Naive thymus-derived CD4-positive, alpha-beta T cell (primary cell): ENCODE measurements at regions not wholly inside any gene's neighbourhood (a gene's known extent, or its start where the extent isn't known, plus 50 kb on each side); places are given as distances from the start of the nearest gene placed in this dataset.
"Not testable (repeated sequence)": the region's sequence is repeated elsewhere in the genome, so short reads cannot be mapped to it uniquely, and the experiment has no call there.

ENCODE experiments used
- ATAC-seq: fragments of 150-1000 bp; cut with Tn5 transposase; 2 replicates; pipeline ENCODE4 v1.10.0; 2021; ENCODE audit warnings: mild to moderate bottlenecking, moderate library complexity
- CTCF ChIA-PET: fragments of 350-600 bp; sonication (Branson Sonifier 250); formaldehyde crosslinking; loops from one replicate; lab custom pipeline; 2021; ENCODE audit warnings: antibody characterized with exemption; lab: Charles Lee
- POLR2A ChIA-PET: fragments of 350-600 bp; sonication (Branson Sonifier 250); formaldehyde crosslinking; loops from one replicate; lab custom pipeline; 2021; ENCODE audit warnings: antibody characterized with exemption, inconsistent platforms; lab: Charles Lee
- DNase-seq, 9 donors: peaks; one replicate each; pipeline versions ENCODE4 v3.0.0 to v3.0.0-alpha.2; 2020 to 2022; ENCODE audit warnings: mixed read lengths in 1 of 9
- H3K27ac ChIP-seq: one replicate; pipeline ENCODE4 v1.7.0; 2013; ENCODE audit warnings: mild to moderate bottlenecking, low read depth, low read length, moderate library complexity
- H3K27me3 ChIP-seq, 2 donors: one replicate each; pipeline ENCODE4 v1.7.0; 2013; ENCODE audit warnings: low read length in 2 of 2, mild to moderate bottlenecking in 2 of 2, moderate library complexity in 2 of 2; ENCODE audit not compliant: control insufficient read depth in 2 of 2, insufficient read depth in 2 of 2
- H3K36me3 ChIP-seq, 3 experiments: 1 replicate in 2 of 3; 2 replicates in 1 of 3; pipeline ENCODE4 v1.7.0; 2013; ENCODE audit warnings: low read length in 3 of 3, mild to moderate bottlenecking in 3 of 3, moderate library complexity in 1 of 3; ENCODE audit not compliant: insufficient read depth in 3 of 3, control insufficient read depth in 2 of 3
- H3K4me1 ChIP-seq, 2 donors: one replicate each; pipeline ENCODE4 v1.7.0; 2013; ENCODE audit warnings: low read length in 2 of 2, mild to moderate bottlenecking in 2 of 2, moderate library complexity in 1 of 2; ENCODE audit not compliant: control insufficient read depth in 2 of 2, insufficient read depth in 2 of 2
- H3K4me3 ChIP-seq: 2 replicates; pipeline ENCODE4 v1.7.0; 2013; ENCODE audit warnings: mild to moderate bottlenecking, low read length
- H3K9me3 ChIP-seq, 3 experiments: 1 replicate in 2 of 3; 2 replicates in 1 of 3; pipeline ENCODE4 v1.7.0; 2013; ENCODE audit warnings: low read length in 3 of 3; ENCODE audit not compliant: control insufficient read depth in 2 of 3
- H3K27ac Mint-ChIP-seq, 9 donors: one replicate each; pipeline ENCODE4 v1.8.0; 2020 to 2022; ENCODE audit warnings: mixed read lengths in 9 of 9, mild to moderate bottlenecking in 8 of 9, moderate library complexity in 5 of 9, inconsistent platforms in 2 of 9
- H3K27me3 Mint-ChIP-seq, 5 donors: one replicate each; pipeline ENCODE4 v1.8.0; 2021 to 2022; ENCODE audit warnings: mixed read lengths in 5 of 5, mild to moderate bottlenecking in 1 of 5
- H3K36me3 Mint-ChIP-seq, 5 donors: one replicate each; pipeline ENCODE4 v1.8.0; 2020 to 2022; ENCODE audit warnings: mixed read lengths in 5 of 5, mild to moderate bottlenecking in 3 of 5, inconsistent platforms in 1 of 5
- H3K4me1 Mint-ChIP-seq, 7 donors: one replicate each; pipeline ENCODE4 v1.8.0; 2020 to 2022; ENCODE audit warnings: mixed read lengths in 7 of 7, mild to moderate bottlenecking in 3 of 7, inconsistent platforms in 1 of 7
- H3K4me3 Mint-ChIP-seq, 10 donors: one replicate each; pipeline ENCODE4 v1.8.0; 2020 to 2022; ENCODE audit warnings: mild to moderate bottlenecking in 10 of 10, mixed read lengths in 10 of 10, moderate library complexity in 6 of 10, inconsistent platforms in 2 of 10
- H3K9me3 Mint-ChIP-seq, 11 donors: one replicate each; pipeline ENCODE4 v1.8.0; 2020 to 2022; ENCODE audit warnings: mixed read lengths in 11 of 11, mild to moderate bottlenecking in 4 of 11, inconsistent platforms in 1 of 11, moderate library complexity in 1 of 11
- intact Hi-C, 2 donors: fragments of 100-400 bp; cut with micrococcal nuclease; formaldehyde crosslinking; loops; one replicate each; pipeline ENCODE4 v1.15.1; 2023

- H3K4me3 Mint-ChIP-seq, H3K36me3 ChIP-seq, H3K4me1 Mint-ChIP-seq, H3K27ac ChIP-seq, H3K9me3 ChIP-seq, H3K27ac Mint-ChIP-seq, H3K4me1 ChIP-seq, H3K9me3 Mint-ChIP-seq, H3K36me3 Mint-ChIP-seq, H3K27me3 ChIP-seq, H3K4me3 ChIP-seq, ATAC-seq, H3K27me3 Mint-ChIP-seq, intact Hi-C loops, POLR2A ChIA-PET, CTCF ChIA-PET, DNase-seq: not testable (repeated sequence)
Observed at GRCh38 chr9:138212811-138213210, 335.2 kb downstream of the CACNA1B start.

GRCh38 chr9:138213748-138214147 lies 336.2 kb downstream of the CACNA1B start:
- POLR2A ChIA-PET, H3K27me3 ChIP-seq, H3K27ac Mint-ChIP-seq, H3K36me3 ChIP-seq, H3K27me3 Mint-ChIP-seq, CTCF ChIA-PET, H3K9me3 ChIP-seq, H3K4me1 Mint-ChIP-seq, H3K9me3 Mint-ChIP-seq, DNase-seq, H3K4me3 ChIP-seq, intact Hi-C loops, H3K4me1 ChIP-seq, H3K4me3 Mint-ChIP-seq, H3K27ac ChIP-seq, H3K36me3 Mint-ChIP-seq: not testable (repeated sequence)
- peak; percentile 72 for ATAC-seq

DNA sequence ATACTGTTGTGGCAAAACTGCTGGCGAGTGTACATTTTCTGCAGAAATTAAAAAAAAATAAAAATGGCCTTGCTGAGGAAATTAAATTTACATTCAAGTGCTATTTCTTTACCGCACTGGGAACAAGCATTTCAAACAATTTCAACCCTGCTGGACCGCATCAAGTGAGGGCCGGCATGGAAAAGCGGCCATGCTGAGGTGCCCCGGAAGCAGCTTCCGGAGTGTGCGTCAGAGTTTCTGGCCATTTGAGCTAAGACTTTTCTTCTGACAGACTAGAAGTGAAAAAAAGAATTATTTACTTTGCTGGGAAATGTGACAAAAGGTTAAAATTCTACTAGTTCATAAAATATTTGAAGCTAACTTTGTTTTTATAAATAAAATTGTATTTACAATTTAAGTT lies 337.0 kb downstream of the CACNA1B start:
- H3K27me3 ChIP-seq, H3K27ac Mint-ChIP-seq, H3K27me3 Mint-ChIP-seq, ATAC-seq, H3K27ac ChIP-seq, H3K9me3 Mint-ChIP-seq, H3K36me3 Mint-ChIP-seq, CTCF ChIA-PET, H3K4me1 Mint-ChIP-seq, H3K4me3 Mint-ChIP-seq, intact Hi-C loops, H3K36me3 ChIP-seq, H3K4me1 ChIP-seq, H3K9me3 ChIP-seq, POLR2A ChIA-PET, DNase-seq, H3K4me3 ChIP-seq: not testable (repeated sequence)

DNA sequence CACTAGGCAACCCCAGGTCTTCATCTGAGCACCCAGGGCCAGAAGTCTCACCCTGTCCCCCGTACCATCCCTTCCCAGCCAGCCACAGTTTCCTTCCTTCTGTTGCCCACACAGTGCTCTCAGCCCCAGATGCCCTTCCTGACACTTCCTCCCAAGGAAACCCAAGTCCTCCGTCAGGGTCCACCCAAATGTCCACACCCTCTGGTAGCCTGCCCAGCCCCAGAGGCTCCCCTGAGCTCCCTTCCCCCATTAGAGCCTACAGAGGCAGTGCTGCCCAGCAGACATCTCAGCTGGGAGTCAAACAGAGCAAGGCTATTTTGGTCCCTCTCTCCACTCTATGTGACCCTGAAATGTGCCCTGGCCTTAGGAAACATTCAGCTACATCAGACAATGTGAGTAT lies 338.0 kb downstream of the CACNA1B start:
- H3K27me3 Mint-ChIP-seq, intact Hi-C loops, H3K4me1 ChIP-seq, POLR2A ChIA-PET, H3K27me3 ChIP-seq, H3K4me3 ChIP-seq, H3K4me3 Mint-ChIP-seq, H3K27ac Mint-ChIP-seq, H3K36me3 Mint-ChIP-seq, H3K9me3 Mint-ChIP-seq, H3K9me3 ChIP-seq, DNase-seq, H3K36me3 ChIP-seq, H3K4me1 Mint-ChIP-seq, CTCF ChIA-PET, H3K27ac ChIP-seq: not testable (repeated sequence)
- peak; percentile 18 for ATAC-seq

DNA sequence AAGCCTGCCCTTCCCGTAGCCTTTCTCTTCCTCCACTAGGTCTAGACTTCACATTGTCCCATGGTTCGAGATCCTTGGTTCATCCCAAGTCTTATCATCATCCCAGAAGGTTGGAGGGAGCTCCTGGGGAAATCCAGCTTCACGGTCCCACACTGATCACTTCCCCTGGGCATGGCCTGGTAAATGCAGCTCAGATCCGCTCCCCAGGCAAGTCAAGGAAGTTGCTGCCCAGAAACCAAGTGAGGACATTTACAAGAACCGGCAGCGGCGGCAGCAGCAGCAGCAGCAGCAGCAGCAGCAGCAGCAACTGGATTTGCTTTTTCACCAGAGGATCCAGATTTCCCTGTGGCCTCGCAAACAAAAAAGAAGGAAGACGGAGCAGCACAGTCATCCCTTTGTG lies 339.2 kb downstream of the CACNA1B start:
- H3K27me3 Mint-ChIP-seq, H3K4me1 ChIP-seq, H3K36me3 ChIP-seq, H3K36me3 Mint-ChIP-seq, H3K4me1 Mint-ChIP-seq, ATAC-seq, POLR2A ChIA-PET, H3K4me3 ChIP-seq, H3K27me3 ChIP-seq, H3K9me3 Mint-ChIP-seq, intact Hi-C loops, H3K27ac ChIP-seq, H3K27ac Mint-ChIP-seq, CTCF ChIA-PET, DNase-seq, H3K9me3 ChIP-seq: not testable (repeated sequence)
- peak overlapping the region in 1 of 10 donors; percentile 7 for H3K4me3 Mint-ChIP-seq

- intact Hi-C loops, POLR2A ChIA-PET, H3K27ac ChIP-seq, H3K27me3 ChIP-seq, H3K4me1 ChIP-seq, CTCF ChIA-PET, H3K4me1 Mint-ChIP-seq, H3K27me3 Mint-ChIP-seq, H3K4me3 ChIP-seq, ATAC-seq, H3K36me3 Mint-ChIP-seq, H3K36me3 ChIP-seq, DNase-seq, H3K27ac Mint-ChIP-seq, H3K9me3 Mint-ChIP-seq, H3K9me3 ChIP-seq: not testable (repeated sequence)
- H3K4me3 Mint-ChIP-seq = peak overlapping the region in 2 of 10 donors; percentile 7 to 13
Observed at GRCh38 chr9:138217284-138217850, 339.8 kb downstream of the CACNA1B start.

GRCh38 chr9:138219249-138219648 lies 341.7 kb downstream of the CACNA1B start:
- intact Hi-C loops, ATAC-seq, H3K9me3 Mint-ChIP-seq, CTCF ChIA-PET, POLR2A ChIA-PET, DNase-seq, H3K27ac ChIP-seq, H3K36me3 Mint-ChIP-seq, H3K9me3 ChIP-seq, H3K27ac Mint-ChIP-seq, H3K36me3 ChIP-seq, H3K4me3 Mint-ChIP-seq, H3K27me3 Mint-ChIP-seq, H3K4me1 Mint-ChIP-seq, H3K4me3 ChIP-seq, H3K4me1 ChIP-seq, H3K27me3 ChIP-seq: not testable (repeated sequence)
